GM23338 (cell line): ENCODE measurements at regions not wholly inside any gene's neighbourhood (a gene's known extent, or its start where the extent isn't known, plus 50 kb on each side); places are given as distances from the start of the nearest gene placed in this dataset.

Experiments used
- CTCF ChIP-seq, 2 experiments: fragments of 200-600 bp in 1 of 2; sonication (generic) in 1 of 2; conservative IDR thresholded peaks; 2 replicates each; pipeline versions ENCODE4 v1.5.1 to v1.6.1; 2016 to 2017; ENCODE audit warnings: antibody characterized with exemption in 2 of 2, low read depth in 2 of 2, mild to moderate bottlenecking in 2 of 2, moderate library complexity in 1 of 2
- EZH2phosphoT487 ChIP-seq: fragments of 200-600 bp; sonication (generic); IDR thresholded peaks from one replicate; pipeline ENCODE4 v1.8.1; 2018; ENCODE audit warnings: antibody characterized with exemption; ENCODE audit not compliant: unreplicated experiment
- JUNB ChIP-seq: IDR thresholded peaks from one replicate; pipeline ENCODE4 v1.6.1; 2016; ENCODE audit warnings: antibody characterized with exemption; ENCODE audit not compliant: unreplicated experiment
- POLR2AphosphoS5 ChIP-seq: IDR thresholded peaks from 2 replicates; pipeline ENCODE4 v1.6.1; 2016; ENCODE audit warnings: antibody characterized with exemption, low read depth
- REST ChIP-seq: IDR thresholded peaks from one replicate; pipeline ENCODE4 v1.6.1; 2018; ENCODE audit warnings: antibody characterized with exemption; ENCODE audit not compliant: unreplicated experiment

GRCh38 chr7:33744293-33745075, 160.9 kb upstream of the BMPER start:
- peak; percentile 59 to 65 for TF ChIP-seq CTCF (conservative IDR thresholded peaks at IDR 0.05; ENCODE audit: low read depth in 2 of 2)
- no peak for TF ChIP-seq EZH2phosphoT487
- TF ChIP-seq JUNB = no peak
- no peak for TF ChIP-seq POLR2AphosphoS5
- TF ChIP-seq REST = no peak
